GM18507 (cell line): ENCODE measurements at regions not wholly inside any gene's neighbourhood (a gene's known extent, or its start where the extent isn't known, plus 50 kb on each side); places are given as distances from the start of the nearest gene placed in this dataset.

Experiments
- DNase-seq: peaks from one replicate; pipeline ENCODE4 v3.0.0; 2011; ENCODE audit warnings: low read depth; ENCODE audit not compliant: insufficient read length; ENCODE audit errors: extremely low spot score
- FAIRE-seq: peaks from 2 replicates; lab custom pipeline; 2011; peaks lifted over from hg19 to GRCh38; lab: Jason Lieb, UNC

DNA sequence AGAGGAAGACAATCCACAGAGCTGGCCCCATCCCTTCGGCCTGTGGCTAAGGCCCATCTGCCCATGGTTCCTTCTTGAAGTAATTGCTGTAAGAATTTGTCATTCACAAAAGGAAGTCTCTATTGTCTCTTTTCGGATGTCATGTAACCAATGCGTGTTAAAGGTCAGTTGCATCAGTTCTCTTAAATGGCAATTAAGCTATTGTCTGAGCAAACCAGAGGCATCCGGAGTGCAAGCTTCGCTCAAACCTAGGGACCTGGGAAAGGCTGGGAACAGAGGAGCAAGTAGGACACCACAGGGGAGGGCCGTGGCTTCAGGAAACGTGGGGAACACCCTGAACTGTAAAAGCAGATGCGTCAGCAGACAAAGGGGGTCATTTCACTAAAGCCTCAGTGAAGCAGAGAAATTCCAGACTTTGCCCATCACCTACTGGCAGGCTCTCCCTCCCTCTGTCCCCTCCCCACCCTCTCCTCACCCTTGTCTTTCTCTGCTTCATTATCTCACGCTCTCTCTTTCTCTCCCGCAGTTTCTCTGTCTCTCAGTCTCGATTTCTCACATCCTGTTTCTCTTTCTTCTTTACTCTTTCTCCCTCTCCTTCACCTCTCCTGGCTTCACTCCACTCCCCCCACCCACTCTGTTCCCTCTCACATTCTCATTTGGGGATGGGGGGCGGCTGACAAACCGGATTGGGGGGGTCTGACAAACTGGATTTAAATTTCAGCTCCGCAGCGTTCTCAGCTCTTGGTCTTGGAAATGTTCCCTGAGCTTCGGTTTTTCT lies 204.6 kb upstream of the TNP1 start:
- DNase-seq (no peak), FAIRE-seq (no peak)

DNA sequence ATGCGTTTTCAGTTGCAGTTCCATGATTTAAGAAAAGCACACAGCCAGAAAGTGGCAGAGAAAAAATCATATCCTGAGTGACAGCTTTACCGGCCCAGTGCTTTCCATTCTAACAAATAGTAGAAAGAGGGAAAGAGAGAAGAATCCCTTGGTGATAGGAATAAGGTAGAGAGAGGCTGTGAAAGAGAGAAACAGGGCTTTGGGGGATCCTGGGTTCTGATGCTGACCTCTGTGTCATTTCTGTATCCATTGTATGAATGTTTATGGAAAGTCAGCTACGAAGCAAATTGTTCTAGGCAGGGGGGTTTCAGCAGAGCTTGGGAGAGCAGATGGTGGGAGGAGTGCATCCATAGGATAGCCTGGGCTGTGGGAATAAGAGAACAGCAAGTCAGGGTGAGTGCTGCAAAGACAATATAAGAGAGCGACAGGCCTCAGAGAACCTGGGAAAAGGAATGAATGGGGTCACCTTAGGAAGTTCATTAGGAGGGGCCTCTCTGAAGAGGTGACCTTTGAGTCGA lies 203.4 kb upstream of the TNP1 start:
- DNase-seq (no peak), FAIRE-seq (no peak)

DNA sequence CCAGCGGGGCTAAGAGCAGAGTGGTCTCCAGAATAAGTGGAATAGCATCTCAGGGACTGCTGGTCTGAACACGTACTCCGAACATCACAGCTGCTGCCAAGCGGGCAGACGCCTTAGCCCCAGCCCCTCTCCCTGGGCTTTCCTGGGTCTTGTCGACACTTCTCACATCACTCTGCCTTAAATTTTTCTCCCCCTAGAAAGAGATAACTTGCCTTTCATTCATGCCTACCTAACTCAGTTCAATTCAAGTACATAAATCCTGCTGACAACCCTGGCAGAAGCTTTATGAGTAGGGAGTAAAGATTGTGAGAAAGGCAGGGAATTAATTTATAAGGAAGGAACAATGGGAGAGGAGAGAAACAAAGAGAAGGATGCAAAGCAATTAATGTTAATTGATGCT lies 202.9 kb upstream of the TNP1 start:
- DNase-seq: no peak
- no peak for FAIRE-seq

DNA sequence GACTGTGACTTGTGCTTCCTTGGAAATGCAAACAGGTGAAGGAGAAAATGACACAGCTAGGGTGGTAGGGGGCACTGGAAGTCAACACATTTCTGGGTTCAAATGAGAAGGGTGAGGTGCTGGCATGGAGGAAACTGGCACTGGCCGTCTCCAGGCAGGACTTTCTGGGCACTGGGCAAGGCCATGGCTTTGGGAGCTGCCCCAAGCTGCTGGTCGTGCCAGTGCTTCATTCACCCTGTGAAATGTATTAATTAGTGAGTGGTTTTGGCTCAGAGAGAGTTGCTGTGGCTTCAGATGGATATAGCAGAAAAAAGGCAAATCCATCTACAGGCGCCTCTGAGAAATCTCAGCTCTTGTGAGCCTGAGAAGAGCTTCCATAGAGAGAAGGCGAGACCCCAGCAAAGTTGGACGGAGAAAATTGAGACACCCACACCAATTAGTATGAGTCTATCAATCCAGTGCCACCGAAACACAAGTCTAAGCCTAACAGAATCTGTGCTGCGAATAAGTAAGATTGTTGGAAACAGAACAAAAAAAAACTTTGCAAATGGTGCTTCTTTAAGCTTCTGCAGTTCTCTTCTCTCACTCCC lies 202.1 kb upstream of the TNP1 start:
- FAIRE-seq: no peak

DNA sequence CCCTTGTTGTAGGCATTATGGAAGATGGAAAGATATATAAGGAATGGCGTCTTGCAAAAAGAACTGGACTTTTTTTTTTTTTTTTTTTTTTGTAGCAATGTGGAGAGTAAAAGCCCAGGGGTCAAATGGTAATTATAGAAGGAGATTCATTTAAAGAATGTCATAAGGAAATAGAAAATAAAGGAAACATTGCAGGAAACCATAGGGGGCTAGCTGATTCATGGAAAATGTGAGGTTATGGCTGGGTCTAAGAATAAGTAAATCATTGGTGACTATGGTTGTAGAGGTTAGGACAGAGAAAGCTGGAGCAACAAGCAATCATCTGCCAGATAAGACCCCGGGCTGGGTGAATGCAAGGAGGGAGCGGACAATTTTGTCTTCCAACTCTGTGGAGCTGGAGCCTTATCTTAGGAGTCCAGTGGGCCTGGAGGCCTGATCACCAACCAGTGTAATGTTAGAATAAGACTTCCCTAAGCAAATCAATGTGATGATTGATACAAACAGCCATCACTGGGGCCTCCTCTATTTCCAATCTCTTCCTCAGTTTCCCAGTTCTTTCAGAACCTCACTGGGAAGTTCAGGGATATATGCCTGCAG lies 201.2 kb upstream of the TNP1 start:
- no peak for DNase-seq

More for the DNA sequence above, 202.1 kb upstream of the TNP1 start:
- DNase-seq: no peak

DNA sequence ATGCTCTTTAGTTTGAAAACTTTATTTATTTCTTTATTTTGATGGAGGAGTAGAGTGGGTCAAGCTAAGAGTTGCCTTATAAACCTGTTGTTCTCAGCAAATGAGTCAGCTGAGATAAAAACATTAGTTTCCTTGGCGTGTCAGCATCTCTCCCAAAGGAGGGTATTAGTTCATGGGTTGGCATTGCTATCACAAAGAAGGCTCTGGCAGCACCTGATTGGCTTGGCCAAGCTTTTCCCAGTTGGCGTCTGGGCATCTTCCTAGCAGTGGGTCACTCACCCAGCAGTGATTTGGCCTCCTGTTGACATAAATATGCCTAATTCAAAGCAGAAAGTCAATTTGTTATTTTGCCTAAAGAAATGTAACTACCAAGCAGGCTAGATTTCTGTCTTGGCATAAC lies 200.7 kb upstream of the TNP1 start:
- no peak for FAIRE-seq
- DNase-seq: no peak

More for the DNA sequence above, 201.2 kb upstream of the TNP1 start:
- no peak for FAIRE-seq

DNA sequence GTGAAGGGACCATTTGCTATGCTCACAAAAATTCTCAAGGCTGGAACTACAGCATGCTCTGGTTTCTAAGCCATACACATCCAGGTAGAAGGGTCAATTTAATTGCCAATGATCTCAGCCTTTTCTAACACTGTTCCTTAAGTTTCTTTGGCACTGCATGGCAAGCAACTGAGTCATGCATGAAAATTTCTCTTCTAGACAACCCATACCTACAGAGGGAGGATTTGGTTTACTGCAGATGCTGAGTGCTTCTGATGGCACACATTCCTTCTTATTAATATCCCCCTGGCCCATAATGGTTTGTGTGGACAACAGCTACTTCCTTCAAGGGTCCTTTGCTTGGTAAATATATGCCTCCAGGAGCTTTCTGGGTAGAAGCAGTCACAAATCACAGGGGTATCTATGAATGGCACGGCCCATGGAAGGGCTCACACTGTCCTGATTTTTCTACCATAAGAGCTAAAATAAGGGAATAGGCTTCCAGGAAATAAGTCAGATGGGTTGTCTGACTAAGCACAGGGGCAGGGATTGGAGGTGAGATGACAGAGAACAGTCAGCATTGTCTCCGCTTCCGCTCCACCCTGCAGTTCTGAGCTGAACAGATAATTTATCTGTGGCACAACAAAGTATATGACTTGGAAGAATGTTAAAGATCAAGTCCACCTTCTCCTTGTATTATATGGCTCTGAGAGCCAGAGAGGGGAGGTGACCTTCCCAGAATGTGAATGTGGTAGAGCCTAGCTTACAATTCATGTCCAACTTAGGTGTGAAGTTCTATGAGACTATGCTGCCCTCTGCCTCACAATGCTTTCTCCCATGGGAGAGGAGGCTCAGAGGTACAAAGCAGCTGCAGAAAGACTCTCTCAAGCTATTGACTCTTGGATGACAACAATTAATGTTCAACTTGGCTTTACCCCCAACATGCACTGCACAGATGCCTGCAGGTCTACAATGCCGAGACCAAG lies 199.2 kb upstream of the TNP1 start:
- no peak for FAIRE-seq
- no peak for DNase-seq

DNA sequence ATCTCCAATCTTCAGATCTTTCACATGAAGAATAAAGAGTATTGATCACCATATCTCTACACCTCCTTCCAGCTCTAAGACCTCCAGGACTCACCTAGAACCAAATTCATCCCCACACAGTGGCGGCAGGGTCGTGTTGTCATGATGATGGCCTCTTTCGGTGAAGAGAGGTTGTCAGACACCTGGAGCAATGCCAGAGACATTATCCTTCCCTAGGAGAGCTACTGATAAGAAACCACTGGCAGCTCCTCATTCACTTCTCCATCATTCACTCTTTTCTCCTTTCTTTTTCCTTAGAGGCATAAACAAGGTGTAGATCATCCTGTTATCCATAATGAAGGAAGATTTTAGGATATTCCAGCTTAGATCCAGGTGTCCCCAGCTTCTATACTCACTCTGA lies 197.9 kb upstream of the TNP1 start:
- FAIRE-seq (no peak), DNase-seq (no peak)

DNA sequence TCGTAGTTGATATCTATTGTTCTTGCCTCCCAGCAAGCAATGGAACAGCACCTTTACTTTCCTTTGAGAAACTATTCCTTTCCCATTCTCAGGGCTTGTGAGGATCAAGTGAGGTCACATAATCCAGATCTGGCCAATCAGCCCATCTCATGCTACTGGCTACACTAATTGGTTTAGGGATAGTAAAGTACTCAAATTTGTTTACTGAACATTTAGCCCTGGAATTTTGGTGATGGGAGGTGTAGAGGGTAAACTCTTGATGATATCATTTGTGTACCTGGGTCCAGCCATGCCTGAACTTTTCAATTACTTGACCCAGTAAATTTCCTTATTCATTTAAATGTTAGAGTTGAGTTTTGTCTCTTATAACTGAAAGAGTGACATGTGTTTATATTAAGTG lies 195.8 kb upstream of the TNP1 start:
- FAIRE-seq (no peak), DNase-seq (no peak)

DNA sequence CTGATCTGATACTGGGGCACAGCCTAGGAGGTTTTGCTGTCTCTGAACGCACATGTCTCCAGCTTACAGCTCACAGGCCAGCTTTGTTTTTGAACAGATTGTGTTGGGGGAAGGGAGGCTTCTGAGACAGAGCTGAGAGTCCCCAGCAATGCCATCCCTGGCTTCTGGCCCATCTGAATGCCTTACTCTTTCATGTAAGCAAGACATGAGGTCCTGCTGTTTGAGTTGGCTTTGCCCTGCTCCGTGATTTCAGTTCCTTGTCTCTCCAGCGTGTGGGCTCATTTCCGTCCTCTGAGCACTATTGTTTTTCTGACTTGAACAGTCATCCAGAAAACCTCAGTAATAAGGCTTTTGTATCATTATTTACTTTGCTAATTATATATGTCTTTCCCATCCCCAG lies 194.9 kb upstream of the TNP1 start:
- no peak for FAIRE-seq
- DNase-seq: no peak

DNA sequence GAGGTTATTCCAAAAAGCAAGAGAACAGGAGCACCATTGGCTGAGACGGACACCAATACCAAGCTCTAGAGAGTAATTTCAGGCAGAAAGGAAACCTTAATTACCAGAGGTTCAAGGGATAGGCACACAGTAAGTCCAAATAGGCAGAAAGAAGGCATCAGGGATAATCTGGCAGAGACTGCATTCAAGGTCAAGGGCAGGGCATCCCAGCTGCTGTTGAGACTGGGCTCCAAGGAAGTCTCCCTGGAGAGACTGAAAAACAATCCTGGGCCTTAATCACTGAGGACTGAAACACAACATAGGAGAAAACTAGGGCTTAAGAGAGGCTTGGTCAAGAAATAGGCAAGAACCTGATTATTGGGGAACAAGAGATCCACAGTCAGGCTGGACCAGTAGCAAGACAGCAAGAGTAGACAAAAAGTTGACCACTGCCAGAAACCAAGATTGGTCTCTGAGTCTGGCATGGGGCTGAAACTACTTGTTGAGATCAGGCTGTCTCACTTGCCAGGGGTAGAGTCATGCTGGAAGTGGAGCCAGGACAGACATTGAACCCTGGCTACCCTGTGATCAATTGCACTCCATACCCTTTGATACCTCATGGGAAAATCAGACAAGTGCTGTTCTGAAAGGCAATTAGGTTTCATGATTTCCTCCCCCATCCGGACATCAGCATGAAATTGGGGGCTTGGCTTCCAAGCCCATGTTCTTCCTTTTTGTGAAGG lies 193.2 kb upstream of the TNP1 start:
- FAIRE-seq (no peak), DNase-seq (no peak)

DNA sequence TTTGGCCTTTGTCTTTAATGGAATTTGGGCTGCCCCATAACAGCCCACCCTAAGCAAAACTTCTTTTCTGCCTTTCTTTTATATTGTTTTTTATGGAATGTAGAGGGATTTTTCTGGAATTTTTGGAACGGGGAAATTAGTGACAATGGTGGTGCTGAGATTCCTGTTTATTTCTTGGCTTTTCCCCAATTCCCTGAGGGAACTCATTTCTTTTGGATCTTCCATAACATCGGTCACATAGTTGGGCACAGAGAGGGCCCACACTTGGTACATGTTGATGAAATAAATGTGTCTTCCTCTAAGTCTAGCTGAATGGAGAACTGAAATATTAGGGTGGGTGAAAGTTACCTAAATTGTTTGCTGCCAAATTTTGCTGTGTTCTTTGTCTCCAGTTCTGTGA lies 191.6 kb upstream of the TNP1 start:
- no peak for DNase-seq
- no peak for FAIRE-seq

DNA sequence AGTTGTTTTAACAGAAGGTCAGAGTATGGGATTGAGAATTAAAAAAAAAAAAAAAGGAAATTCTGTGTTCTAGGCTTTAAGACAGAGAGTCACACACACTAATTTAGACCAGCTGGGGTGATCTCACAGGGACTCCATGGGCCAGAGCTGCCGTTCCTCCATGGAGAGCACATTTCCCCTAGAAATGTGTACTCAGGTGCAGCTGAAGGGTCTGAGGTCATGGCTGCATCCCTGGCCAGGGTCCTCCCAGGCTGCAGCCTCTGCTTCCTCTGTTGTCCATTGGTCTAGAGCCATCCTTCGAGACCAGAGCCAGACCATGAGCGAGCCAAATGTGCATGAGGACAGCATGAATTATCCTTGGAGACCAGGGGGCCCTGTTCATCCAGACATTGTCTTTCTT lies 190.1 kb upstream of the TNP1 start:
- no peak for FAIRE-seq

DNA sequence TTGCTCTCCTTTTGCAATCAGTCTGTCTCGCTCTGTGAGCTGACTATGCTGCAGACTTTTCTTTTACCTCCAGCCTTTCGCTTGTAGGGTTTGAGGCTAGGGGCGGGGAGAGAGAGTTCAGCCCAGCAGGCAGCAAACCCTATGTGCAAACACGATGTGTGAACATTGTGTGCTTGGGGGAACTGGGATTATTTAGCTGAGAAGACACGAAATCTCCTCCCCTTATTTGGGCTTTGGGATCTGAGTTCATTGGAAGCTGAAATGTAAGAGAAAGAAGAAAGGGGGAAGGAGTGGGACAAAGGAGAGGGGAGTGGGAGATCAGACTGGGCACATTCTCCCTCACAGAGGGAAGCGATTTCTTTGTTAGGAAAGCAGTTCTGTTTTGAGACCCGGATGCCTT lies 189.6 kb upstream of the TNP1 start:
- FAIRE-seq: no peak
- no peak for DNase-seq

More for the DNA sequence above, 190.1 kb upstream of the TNP1 start:
- DNase-seq: no peak

DNA sequence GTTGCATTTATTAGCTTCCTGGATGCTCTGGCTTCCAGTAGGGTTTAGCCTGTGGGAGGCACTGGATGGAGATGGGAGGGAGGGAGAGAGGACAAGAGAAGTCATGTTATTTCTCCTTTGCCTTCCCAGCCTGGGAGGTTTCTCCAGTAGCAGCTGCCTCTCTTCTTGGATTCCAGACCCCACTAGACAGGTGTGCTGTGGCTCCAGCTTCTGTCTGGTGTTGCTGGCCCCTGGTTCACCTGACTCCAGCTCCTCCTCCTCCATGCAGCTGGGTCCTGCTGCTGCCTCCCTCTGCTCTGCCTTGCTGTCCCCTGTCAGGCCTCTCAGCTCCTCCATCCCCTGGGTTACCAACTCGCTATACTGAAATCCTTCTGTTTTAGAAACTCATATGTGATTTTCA lies 188.9 kb upstream of the TNP1 start:
- DNase-seq (no peak), FAIRE-seq (no peak)

DNA sequence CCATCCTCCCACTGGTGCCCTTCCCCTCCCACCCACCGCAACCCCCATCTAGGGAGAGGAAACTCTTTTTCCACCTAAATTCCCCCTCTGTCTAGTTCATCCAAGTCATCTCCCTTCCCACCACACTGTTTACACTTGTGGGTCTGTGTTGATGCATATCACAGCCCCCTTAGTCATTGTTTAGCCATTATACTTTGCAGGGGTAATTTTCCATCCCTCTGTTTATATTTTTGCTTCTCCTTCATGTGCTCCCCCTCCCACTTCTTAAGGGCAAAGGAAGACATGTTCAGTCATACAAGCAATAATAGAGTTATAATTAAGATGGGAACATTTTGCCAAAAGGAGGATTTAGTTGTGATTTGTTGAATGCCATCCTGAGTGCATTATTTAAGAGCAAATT lies 187.8 kb upstream of the TNP1 start:
- FAIRE-seq (no peak), DNase-seq (no peak)

DNA sequence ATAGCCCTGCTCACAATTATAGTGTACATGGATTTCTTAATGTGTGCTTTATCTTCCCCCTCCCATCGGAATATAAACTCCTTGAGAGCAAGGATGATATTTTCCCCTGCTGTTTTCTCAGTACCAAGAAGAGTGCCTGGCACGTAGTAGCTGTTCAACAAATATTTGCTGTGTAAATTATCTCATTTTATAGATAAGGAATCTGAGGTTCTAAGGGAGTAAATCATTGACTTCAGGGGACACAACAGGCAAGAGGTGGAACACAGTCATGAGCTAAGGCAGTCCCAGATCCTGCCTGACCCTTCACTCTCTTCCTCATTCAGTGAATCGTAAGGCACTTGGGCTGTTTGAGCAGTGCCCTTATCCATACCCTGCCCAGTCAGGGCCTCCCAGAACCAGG lies 187.3 kb upstream of the TNP1 start:
- FAIRE-seq (no peak), DNase-seq (no peak)

DNA sequence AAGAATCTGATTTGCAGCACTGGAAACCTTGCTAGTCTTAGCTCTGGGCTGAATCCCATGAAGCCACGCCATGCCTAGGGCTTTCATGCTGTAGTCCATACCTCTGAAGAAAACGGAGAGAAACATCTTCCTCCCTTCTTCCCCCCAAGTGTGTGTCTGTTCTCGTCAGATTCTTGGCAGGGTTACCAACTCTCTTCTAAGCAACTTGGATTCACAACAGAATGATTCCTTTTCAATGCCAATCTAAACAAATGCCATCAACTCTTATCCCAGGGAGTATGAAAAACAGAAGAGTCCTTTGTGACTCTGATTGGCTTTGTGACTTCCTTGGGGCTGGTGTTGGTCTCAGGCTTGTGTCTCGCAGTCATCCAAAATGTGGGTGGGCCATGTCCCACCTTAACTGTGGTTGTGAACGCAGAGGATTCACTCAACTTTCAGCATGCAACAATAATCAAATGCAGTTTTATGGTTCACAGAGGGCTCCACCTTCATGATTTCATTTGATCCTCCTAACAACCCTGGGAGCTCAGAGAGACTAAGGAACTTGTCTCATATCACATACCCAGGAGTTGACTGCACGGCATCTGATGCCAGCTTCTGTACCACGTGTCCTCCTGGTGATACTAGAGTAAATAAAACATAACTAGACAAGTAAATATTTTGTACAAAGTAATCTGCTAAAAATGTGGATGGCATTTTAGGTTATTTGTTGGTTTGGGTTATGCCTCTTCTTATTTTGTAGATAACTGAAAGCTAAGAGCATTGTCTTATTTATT lies 186.0 kb upstream of the TNP1 start:
- no peak for FAIRE-seq
- no peak for DNase-seq
